ENCODE measurements at regions not wholly inside any gene's neighbourhood (a gene's known extent, or its start where the extent isn't known, plus 50 kb on each side); places are given as distances from the start of the nearest gene placed in this dataset.

DNA sequence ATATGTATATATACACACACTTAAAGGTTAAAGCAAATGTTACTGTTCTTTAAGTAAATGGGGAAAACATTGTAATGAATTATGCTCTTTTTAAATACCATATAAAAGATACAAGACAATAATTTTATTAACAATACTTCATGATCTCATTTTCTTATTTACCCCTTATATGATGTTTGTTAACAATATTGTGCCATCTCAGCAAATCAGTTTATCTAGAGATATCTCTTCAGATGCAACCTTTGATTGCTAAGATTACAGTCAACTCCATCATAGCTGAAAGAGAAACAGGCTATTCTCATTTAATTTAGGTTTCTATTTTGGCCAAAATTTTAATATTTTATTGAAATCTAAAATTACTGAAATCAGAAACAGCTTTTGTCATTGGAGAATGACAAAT lies 197.9 kb downstream of the CALCRL start:
- TF ChIP-seq, protein P1, sequence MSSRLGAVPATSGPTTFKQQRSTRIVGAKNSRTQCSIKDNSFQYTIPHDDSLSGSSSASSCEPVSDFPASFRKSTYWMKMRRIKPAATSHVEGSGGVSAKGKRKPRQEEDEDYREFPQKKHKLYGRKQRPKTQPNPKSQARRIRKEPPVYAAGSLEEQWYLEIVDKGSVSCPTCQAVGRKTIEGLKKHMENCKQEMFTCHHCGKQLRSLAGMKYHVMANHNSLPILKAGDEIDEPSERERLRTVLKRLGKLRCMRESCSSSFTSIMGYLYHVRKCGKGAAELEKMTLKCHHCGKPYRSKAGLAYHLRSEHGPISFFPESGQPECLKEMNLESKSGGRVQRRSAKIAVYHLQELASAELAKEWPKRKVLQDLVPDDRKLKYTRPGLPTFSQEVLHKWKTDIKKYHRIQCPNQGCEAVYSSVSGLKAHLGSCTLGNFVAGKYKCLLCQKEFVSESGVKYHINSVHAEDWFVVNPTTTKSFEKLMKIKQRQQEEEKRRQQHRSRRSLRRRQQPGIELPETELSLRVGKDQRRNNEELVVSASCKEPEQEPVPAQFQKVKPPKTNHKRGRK (tag; IDR thresholded peaks at IDR 0.05), result no peak
- TF ChIP-seq, protein P2, sequence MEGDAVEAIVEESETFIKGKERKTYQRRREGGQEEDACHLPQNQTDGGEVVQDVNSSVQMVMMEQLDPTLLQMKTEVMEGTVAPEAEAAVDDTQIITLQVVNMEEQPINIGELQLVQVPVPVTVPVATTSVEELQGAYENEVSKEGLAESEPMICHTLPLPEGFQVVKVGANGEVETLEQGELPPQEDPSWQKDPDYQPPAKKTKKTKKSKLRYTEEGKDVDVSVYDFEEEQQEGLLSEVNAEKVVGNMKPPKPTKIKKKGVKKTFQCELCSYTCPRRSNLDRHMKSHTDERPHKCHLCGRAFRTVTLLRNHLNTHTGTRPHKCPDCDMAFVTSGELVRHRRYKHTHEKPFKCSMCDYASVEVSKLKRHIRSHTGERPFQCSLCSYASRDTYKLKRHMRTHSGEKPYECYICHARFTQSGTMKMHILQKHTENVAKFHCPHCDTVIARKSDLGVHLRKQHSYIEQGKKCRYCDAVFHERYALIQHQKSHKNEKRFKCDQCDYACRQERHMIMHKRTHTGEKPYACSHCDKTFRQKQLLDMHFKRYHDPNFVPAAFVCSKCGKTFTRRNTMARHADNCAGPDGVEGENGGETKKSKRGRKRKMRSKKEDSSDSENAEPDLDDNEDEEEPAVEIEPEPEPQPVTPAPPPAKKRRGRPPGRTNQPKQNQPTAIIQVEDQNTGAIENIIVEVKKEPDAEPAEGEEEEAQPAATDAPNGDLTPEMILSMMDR (IDR thresholded peaks at IDR 0.05 in 2 of 3, conservative IDR thresholded peaks at IDR 0.05 in 1 of 3; ENCODE audit: insufficient read depth in 2 of 3, low read depth in 1 of 3, low read length in 3 of 3), result no peak
- TF ChIP-seq, protein P3, sequence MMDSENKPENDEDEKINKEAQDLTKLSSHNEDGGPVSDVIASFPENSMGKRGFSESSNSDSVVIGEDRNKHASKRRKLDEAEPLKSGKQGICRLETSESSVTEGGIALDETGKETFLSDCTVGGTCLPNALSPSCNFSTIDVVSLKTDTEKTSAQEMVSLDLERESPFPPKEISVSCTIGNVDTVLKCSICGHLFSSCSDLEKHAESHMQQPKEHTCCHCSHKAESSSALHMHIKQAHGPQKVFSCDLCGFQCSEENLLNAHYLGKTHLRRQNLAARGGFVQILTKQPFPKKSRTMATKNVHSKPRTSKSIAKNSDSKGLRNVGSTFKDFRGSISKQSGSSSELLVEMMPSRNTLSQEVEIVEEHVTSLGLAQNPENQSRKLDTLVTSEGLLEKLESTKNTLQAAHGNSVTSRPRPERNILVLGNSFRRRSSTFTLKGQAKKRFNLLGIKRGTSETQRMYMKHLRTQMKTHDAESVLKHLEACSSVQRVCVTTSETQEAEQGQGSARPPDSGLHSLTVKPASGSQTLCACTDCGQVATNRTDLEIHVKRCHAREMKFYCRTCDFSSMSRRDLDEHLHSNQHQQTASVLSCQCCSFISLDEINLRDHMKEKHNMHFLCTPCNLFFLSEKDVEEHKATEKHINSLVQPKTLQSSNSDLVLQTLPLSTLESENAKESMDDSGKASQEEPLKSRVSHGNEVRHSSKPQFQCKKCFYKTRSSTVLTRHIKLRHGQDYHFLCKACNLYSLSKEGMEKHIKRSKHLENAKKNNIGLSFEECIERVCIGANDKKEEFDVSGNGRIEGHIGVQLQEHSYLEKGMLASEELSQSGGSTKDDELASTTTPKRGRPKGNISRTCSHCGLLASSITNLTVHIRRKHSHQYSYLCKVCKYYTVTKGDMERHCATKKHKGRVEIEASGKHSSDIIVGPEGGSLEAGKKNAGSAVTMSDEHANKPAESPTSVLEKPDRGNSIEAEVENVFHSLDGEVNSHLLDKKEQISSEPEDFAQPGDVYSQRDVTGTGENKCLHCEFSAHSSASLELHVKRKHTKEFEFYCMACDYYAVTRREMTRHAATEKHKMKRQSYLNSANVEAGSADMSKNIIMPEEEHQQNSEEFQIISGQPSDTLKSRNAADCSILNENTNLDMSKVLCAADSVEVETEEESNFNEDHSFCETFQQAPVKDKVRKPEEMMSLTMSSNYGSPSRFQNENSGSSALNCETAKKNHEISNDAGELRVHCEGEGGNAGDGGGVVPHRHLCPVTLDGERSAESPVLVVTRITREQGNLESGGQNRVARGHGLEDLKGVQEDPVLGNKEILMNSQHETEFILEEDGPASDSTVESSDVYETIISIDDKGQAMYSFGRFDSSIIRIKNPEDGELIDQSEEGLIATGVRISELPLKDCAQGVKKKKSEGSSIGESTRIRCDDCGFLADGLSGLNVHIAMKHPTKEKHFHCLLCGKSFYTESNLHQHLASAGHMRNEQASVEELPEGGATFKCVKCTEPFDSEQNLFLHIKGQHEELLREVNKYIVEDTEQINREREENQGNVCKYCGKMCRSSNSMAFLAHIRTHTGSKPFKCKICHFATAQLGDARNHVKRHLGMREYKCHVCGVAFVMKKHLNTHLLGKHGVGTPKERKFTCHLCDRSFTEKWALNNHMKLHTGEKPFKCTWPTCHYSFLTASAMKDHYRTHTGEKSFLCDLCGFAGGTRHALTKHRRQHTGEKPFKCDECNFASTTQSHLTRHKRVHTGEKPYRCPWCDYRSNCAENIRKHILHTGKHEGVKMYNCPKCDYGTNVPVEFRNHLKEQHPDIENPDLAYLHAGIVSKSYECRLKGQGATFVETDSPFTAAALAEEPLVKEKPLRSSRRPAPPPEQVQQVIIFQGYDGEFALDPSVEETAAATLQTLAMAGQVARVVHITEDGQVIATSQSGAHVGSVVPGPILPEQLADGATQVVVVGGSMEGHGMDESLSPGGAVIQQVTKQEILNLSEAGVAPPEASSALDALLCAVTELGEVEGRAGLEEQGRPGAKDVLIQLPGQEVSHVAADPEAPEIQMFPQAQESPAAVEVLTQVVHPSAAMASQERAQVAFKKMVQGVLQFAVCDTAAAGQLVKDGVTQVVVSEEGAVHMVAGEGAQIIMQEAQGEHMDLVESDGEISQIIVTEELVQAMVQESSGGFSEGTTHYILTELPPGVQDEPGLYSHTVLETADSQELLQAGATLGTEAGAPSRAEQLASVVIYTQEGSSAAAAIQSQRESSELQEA (IDR thresholded peaks at IDR 0.05; ENCODE audit: low read depth), result no peak
- TF ChIP-seq HDAC2 (IDR thresholded peaks at IDR 0.05), result no peak
- TF ChIP-seq, protein P4, sequence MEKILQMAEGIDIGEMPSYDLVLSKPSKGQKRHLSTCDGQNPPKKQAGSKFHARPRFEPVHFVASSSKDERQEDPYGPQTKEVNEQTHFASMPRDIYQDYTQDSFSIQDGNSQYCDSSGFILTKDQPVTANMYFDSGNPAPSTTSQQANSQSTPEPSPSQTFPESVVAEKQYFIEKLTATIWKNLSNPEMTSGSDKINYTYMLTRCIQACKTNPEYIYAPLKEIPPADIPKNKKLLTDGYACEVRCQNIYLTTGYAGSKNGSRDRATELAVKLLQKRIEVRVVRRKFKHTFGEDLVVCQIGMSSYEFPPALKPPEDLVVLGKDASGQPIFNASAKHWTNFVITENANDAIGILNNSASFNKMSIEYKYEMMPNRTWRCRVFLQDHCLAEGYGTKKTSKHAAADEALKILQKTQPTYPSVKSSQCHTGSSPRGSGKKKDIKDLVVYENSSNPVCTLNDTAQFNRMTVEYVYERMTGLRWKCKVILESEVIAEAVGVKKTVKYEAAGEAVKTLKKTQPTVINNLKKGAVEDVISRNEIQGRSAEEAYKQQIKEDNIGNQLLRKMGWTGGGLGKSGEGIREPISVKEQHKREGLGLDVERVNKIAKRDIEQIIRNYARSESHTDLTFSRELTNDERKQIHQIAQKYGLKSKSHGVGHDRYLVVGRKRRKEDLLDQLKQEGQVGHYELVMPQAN (IDR thresholded peaks at IDR 0.05; ENCODE audit: borderline replicate concordance), result no peak
- TF ChIP-seq, protein P5, sequence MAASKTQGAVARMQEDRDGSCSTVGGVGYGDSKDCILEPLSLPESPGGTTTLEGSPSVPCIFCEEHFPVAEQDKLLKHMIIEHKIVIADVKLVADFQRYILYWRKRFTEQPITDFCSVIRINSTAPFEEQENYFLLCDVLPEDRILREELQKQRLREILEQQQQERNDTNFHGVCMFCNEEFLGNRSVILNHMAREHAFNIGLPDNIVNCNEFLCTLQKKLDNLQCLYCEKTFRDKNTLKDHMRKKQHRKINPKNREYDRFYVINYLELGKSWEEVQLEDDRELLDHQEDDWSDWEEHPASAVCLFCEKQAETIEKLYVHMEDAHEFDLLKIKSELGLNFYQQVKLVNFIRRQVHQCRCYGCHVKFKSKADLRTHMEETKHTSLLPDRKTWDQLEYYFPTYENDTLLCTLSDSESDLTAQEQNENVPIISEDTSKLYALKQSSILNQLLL (CRISPR knock-in tag; IDR thresholded peaks at IDR 0.05; ENCODE audit: borderline replicate concordance), result no peak
- TF ChIP-seq NFRKB (IDR thresholded peaks at IDR 0.05; ENCODE audit: low read depth), result no peak

All from K562 (cell line).